HepG2 (cell line): ENCODE measurements at regions not wholly inside any gene's neighbourhood (a gene's known extent, or its start where the extent isn't known, plus 50 kb on each side); places are given as distances from the start of the nearest gene placed in this dataset.

ENCODE experiments used
- ATAC-seq: fragments of 200-7000 bp; cut with Tn5 transposase; 3 replicates; pipeline ENCODE4 v1.9.1; 2020; ENCODE audit warnings: mild to moderate bottlenecking, moderate library complexity
- BruUV-seq: library from RNA; stranded (reverse); fragments of 400-500 nt; replicated peaks from 2 replicates; lab custom pipeline; 2021; lab: Mats Ljungman, UMichigan
- CTCF ChIA-PET: fragments of 300-600 bp; formaldehyde crosslinking; extraction: SDS; loops from one replicate; lab custom pipeline; 2021; ENCODE audit warnings: low total read pairs, inconsistent platforms, low intra/inter-chr PET ratio; lab: Yijun Ruan, JAX
- POLR2A ChIA-PET: fragments of 350-600 bp; sonication (Branson Sonifier 250); formaldehyde crosslinking; loops from one replicate; lab custom pipeline; 2020; ENCODE audit warnings: antibody characterized with exemption, inconsistent platforms; lab: Yijun Ruan, JAX
- DNase-seq: peaks from one replicate; pipeline ENCODE4 v3.0.0-alpha.2; 2015; ENCODE audit warnings: low spot score
- FAIRE-seq: peaks from 3 replicates; lab custom pipeline; 2011; peaks lifted over from hg19 to GRCh38; lab: Jason Lieb, UNC
- H2AFZ ChIP-seq: one replicate; pipeline ENCODE4 v1.6.1; 2011; ENCODE audit warnings: low read length, inconsistent platforms
- H3K27ac ChIP-seq: fragments of 300-600 bp; 3 replicates; pipeline ENCODE4 v1.8.0; 2011; ENCODE audit warnings: mixed run types, mild to moderate bottlenecking, mixed read lengths, low read length, inconsistent platforms; ENCODE audit not compliant: insufficient read depth; ENCODE audit errors: extremely low read length
- H3K27me3 ChIP-seq, 2 experiments: fragments of 200-600 bp in 1 of 2; 2 replicates in 1 of 2; 3 replicates in 1 of 2; pipeline versions ENCODE4 v1.6.0 to v1.8.0; 2011; ENCODE audit warnings: low read length in 2 of 2, mild to moderate bottlenecking in 2 of 2, moderate library complexity in 2 of 2, inconsistent platforms in 1 of 2; ENCODE audit not compliant: insufficient read depth in 2 of 2, control insufficient read depth in 1 of 2
- H3K36me3 ChIP-seq, 2 experiments: fragments of 200-600 bp in 1 of 2; replicated peaks in 1 of 2; 2 replicates in 1 of 2; 3 replicates in 1 of 2; pipeline versions ENCODE4 v1.5.1 to v1.8.0; 2011; ENCODE audit warnings: low read length in 2 of 2, inconsistent platforms in 1 of 2; ENCODE audit not compliant: insufficient read depth in 2 of 2, control insufficient read depth in 1 of 2
- H3K4me1 ChIP-seq: 2 replicates; pipeline ENCODE4 v1.5.1; 2012; ENCODE audit warnings: low read length, inconsistent platforms; ENCODE audit not compliant: insufficient read depth
- H3K4me2 ChIP-seq: 2 replicates; pipeline ENCODE4 v1.6.0; 2011; ENCODE audit warnings: low read depth, low read length, inconsistent platforms
- H3K4me3 ChIP-seq, 3 experiments: fragments of 200-600 bp in 1 of 3; sonication (generic), shearing (Covaris generic) in 1 of 3; replicated peaks in 1 of 3; 2 replicates each; pipeline ENCODE4 v1.5.1; 2011 to 2016; ENCODE audit warnings: low read length in 3 of 3, inconsistent platforms in 2 of 3, low read depth in 2 of 3, mild to moderate bottlenecking in 2 of 3, control low read depth in 1 of 3, mixed read lengths in 1 of 3; ENCODE audit not compliant: insufficient read depth in 1 of 3
- H3K79me2 ChIP-seq: one replicate; pipeline ENCODE4 v1.6.1; 2011; ENCODE audit warnings: low read length, inconsistent platforms; ENCODE audit not compliant: insufficient read depth
- H3K9ac ChIP-seq: 2 replicates; pipeline ENCODE4 v1.6.0; 2011; ENCODE audit warnings: mild to moderate bottlenecking, low read depth, low read length, inconsistent platforms; ENCODE audit not compliant: insufficient read depth
- H3K9me3 ChIP-seq: 2 replicates; pipeline ENCODE4 v1.5.1; 2012; ENCODE audit warnings: mild to moderate bottlenecking, low read length
- H4K20me1 ChIP-seq: 2 replicates; pipeline ENCODE4 v1.6.0; 2011; ENCODE audit warnings: inconsistent platforms, mild to moderate bottlenecking, low read length, moderate library complexity; ENCODE audit not compliant: insufficient read depth
- ARID2 ChIP-seq: sonication (generic); formaldehyde crosslinking; IDR thresholded peaks from 2 replicates; pipeline ENCODE4 v1.8.1; 2022; ENCODE audit warnings: mild to moderate bottlenecking, missing genetic modification reagents, borderline replicate concordance
- HNF4G ChIP-seq, 2 experiments: sonication (generic) in 1 of 2; formaldehyde crosslinking in 1 of 2; IDR thresholded peaks; 2 replicates each; pipeline versions ENCODE4 v1.4.0 to v1.6.1; 2011 to 2020; ENCODE audit warnings: borderline replicate concordance in 2 of 2, low read depth in 2 of 2, mild to moderate bottlenecking in 2 of 2, low read length in 1 of 2, missing genetic modification reagents in 1 of 2, moderate library complexity in 1 of 2
- HNRNPK ChIP-seq: fragments of 200-400 bp; formaldehyde crosslinking; IDR thresholded peaks from 2 replicates; pipeline ENCODE4 v1.6.1; 2018; ENCODE audit warnings: low read length, low read depth, moderate library complexity, mild to moderate bottlenecking; ENCODE audit not compliant: poor library complexity, severe bottlenecking
- MEIS2 ChIP-seq: sonication (generic); formaldehyde crosslinking; IDR thresholded peaks from 2 replicates; pipeline ENCODE4 v1.9.0; 2021; ENCODE audit warnings: mild to moderate bottlenecking, missing genetic modification reagents
- NCOA5 ChIP-seq: sonication (generic); formaldehyde crosslinking; IDR thresholded peaks from 2 replicates; pipeline ENCODE4 v1.4.0; 2020; ENCODE audit warnings: missing genetic modification reagents
- NFE2L1 ChIP-seq: sonication (generic); formaldehyde crosslinking; IDR thresholded peaks from 2 replicates; pipeline ENCODE4 v1.4.0; 2020; ENCODE audit warnings: missing genetic modification reagents, mild to moderate bottlenecking, borderline replicate concordance
- PCBP1 ChIP-seq: fragments of 200-400 bp; formaldehyde crosslinking; IDR thresholded peaks from 2 replicates; pipeline ENCODE4 v1.6.1; 2017; ENCODE audit warnings: mild to moderate bottlenecking, low read depth, low read length, borderline replicate concordance
- SP140L ChIP-seq: sonication (generic); formaldehyde crosslinking; IDR thresholded peaks from 2 replicates; pipeline ENCODE4 v1.4.0; 2020; ENCODE audit warnings: missing genetic modification reagents, borderline replicate concordance
- ZNF207 ChIP-seq: fragments of 450-650 bp; IDR thresholded peaks from 2 replicates; pipeline ENCODE4 v1.6.1; 2016; ENCODE audit warnings: antibody characterized with exemption, borderline replicate concordance
- ZNF292 ChIP-seq: sonication (generic); formaldehyde crosslinking; IDR thresholded peaks from 2 replicates; pipeline ENCODE4 v1.8.1; 2022; ENCODE audit warnings: mild to moderate bottlenecking, low read depth, missing genetic modification reagents, borderline replicate concordance
- ZNF296 ChIP-seq: sonication (generic); formaldehyde crosslinking; conservative IDR thresholded peaks from 2 replicates; pipeline ENCODE4 v1.5.0; 2020; ENCODE audit warnings: mild to moderate bottlenecking, missing genetic modification reagents
- WGBS: methylation state at CpG from one replicate; pipeline ENCODE4 v1.1.6; 2017; ENCODE audit warnings: low lambda C conversion rate; 5-methylcytosine and 5-hydroxymethylcytosine counted together
- in situ Hi-C: cut with HindIII; loops from 2 replicates; pipeline ENCODE4 v1.10.0; 2017; ENCODE audit warnings: low pct_unique_long_range_greater_than_20kb; ENCODE audit not compliant: extremely low pct_ligation_motif_present
- intact Hi-C: fragments of 100-400 bp; cut with micrococcal nuclease; formaldehyde crosslinking; loops from one replicate; pipeline ENCODE4 v1.10.0; 2022; ENCODE audit not compliant: unreplicated experiment
- TF ChIP-seq, protein P1 (sequence below): sonication (generic); formaldehyde crosslinking; IDR thresholded peaks from 2 replicates; pipeline ENCODE4 v1.4.0; 2020; ENCODE audit warnings: missing genetic modification reagents, borderline replicate concordance
- TF ChIP-seq, protein P2 (sequence below): sonication (generic); formaldehyde crosslinking; IDR thresholded peaks from 2 replicates; pipeline ENCODE4 v1.4.0; 2020; ENCODE audit warnings: missing genetic modification reagents
- TF ChIP-seq, protein P3 (sequence below): sonication (generic); formaldehyde crosslinking; IDR thresholded peaks from 2 replicates; pipeline ENCODE4 v1.4.0; 2020; ENCODE audit warnings: missing genetic modification reagents
- TF ChIP-seq, protein P4 (sequence below): sonication (generic); formaldehyde crosslinking; IDR thresholded peaks from 2 replicates; pipeline ENCODE4 v1.8.0; 2022; ENCODE audit warnings: mild to moderate bottlenecking, missing genetic modification reagents; ENCODE audit not compliant: insufficient replicate concordance

DNA sequence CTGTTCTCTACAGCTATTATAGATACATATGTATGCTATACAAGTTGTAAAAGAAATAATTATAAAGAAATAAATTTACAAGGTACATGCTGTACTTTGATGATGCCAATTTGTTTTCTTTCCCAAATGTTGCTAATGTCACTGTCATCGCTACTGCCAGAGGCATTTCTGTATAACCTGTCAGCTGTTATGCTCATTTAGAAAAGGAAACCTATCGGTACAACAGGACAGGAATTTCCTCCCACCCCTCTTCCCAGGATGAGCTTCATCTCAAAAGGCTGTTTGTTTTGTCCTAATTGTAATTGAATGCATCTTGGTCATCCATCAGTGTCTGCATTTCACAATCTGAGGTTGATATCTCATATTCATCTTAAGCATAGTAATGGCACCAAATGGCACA lies 975.7 kb downstream of the TTLL7 start (continued):
- TF ChIP-seq, protein P1, sequence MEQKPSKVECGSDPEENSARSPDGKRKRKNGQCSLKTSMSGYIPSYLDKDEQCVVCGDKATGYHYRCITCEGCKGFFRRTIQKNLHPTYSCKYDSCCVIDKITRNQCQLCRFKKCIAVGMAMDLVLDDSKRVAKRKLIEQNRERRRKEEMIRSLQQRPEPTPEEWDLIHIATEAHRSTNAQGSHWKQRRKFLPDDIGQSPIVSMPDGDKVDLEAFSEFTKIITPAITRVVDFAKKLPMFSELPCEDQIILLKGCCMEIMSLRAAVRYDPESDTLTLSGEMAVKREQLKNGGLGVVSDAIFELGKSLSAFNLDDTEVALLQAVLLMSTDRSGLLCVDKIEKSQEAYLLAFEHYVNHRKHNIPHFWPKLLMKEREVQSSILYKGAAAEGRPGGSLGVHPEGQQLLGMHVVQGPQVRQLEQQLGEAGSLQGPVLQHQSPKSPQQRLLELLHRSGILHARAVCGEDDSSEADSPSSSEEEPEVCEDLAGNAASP = no peak

DNA sequence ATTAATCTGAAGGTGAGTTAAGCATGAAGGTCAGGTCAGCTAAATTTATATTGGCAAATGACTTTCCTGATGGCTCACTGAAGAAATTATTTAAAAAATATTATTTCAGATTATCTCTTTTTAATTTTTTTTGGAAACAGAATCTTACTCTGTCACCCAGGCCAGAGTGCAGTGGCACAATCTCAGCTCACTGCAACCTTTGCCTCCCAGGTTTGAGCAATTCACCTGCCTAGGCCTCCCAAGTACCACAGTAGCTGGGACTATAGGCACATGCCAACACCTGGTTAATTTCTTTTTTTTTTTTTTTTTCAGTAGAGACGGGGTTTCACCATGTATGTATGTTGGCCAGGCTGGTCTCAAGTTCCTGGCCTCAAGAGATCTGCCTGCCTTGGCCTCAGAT lies 976.7 kb downstream of the TTLL7 start:
- FAIRE-seq = no peak

More for the DNA sequence above, 976.7 kb downstream of the TTLL7 start:
- Histone ChIP-seq H3K79me2 (no peaks in the 10 kb centered on the region), H3K36me3 (no peaks in the 10 kb centered on the region), H3K27ac (no peak overlapping the region), H3K27me3 (no peaks in the 10 kb centered on the region), H3K4me2 (no peak overlapping the region), H3K4me3 (no peak overlapping the region), H3K9ac (no peak overlapping the region), H3K9me3 (peaks cover 85% of the 10 kb centered on the region), H4K20me1 (no peaks in the 10 kb centered on the region), H3K4me1 (no peaks in the 10 kb centered on the region), H2AFZ (no peak overlapping the region)
- POLR2A ChIA-PET = no interaction called here
- intact Hi-C loops (no loop called here), in situ Hi-C loops (no loop called here)
- ATAC-seq (no peak), DNase-seq (no peak)
- BruUV-seq = no TSS peak
- TF ChIP-seq, protein P2, sequence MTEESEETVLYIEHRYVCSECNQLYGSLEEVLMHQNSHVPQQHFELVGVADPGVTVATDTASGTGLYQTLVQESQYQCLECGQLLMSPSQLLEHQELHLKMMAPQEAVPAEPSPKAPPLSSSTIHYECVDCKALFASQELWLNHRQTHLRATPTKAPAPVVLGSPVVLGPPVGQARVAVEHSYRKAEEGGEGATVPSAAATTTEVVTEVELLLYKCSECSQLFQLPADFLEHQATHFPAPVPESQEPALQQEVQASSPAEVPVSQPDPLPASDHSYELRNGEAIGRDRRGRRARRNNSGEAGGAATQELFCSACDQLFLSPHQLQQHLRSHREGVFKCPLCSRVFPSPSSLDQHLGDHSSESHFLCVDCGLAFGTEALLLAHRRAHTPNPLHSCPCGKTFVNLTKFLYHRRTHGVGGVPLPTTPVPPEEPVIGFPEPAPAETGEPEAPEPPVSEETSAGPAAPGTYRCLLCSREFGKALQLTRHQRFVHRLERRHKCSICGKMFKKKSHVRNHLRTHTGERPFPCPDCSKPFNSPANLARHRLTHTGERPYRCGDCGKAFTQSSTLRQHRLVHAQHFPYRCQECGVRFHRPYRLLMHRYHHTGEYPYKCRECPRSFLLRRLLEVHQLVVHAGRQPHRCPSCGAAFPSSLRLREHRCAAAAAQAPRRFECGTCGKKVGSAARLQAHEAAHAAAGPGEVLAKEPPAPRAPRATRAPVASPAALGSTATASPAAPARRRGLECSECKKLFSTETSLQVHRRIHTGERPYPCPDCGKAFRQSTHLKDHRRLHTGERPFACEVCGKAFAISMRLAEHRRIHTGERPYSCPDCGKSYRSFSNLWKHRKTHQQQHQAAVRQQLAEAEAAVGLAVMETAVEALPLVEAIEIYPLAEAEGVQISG (CRISPR knock-in tag) = no peak
- TF ChIP-seq MEIS2 (CRISPR knock-in tag) (no peak), SP140L (CRISPR knock-in tag) (no peak), NCOA5 (CRISPR knock-in tag) (no peak), NFE2L1 (CRISPR knock-in tag) (no peak), ARID2 (no peak), PCBP1 (no peak), ZNF296 (no peak), ZNF207 (no peak), HNF4G (IDR thresholded peaks at IDR 0.05; ENCODE audit: borderline replicate concordance, low read depth, low read length) (no peak), HNF4G (CRISPR knock-in tag; IDR thresholded peaks at IDR 0.05; ENCODE audit: borderline replicate concordance, low read depth) (no peak), ZNF292 (CRISPR knock-in tag) (no peak), HNRNPK (no peak)
- TF ChIP-seq, protein P3, sequence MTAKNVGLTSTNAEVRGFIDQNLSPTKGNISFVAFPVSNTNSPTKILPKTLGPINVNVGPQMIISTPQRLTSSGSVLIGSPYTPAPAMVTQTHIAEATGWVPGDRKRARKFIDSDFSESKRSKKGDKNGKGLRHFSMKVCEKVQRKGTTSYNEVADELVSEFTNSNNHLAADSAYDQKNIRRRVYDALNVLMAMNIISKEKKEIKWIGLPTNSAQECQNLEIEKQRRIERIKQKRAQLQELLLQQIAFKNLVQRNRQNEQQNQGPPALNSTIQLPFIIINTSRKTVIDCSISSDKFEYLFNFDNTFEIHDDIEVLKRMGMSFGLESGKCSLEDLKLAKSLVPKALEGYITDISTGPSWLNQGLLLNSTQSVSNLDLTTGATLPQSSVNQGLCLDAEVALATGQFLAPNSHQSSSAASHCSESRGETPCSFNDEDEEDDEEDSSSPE (CRISPR knock-in tag) = no peak
- TF ChIP-seq, protein P4, sequence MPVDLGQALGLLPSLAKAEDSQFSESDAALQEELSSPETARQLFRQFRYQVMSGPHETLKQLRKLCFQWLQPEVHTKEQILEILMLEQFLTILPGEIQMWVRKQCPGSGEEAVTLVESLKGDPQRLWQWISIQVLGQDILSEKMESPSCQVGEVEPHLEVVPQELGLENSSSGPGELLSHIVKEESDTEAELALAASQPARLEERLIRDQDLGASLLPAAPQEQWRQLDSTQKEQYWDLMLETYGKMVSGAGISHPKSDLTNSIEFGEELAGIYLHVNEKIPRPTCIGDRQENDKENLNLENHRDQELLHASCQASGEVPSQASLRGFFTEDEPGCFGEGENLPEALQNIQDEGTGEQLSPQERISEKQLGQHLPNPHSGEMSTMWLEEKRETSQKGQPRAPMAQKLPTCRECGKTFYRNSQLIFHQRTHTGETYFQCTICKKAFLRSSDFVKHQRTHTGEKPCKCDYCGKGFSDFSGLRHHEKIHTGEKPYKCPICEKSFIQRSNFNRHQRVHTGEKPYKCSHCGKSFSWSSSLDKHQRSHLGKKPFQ (CRISPR knock-in tag) = no peak
- WGBS = 0% methylated on average over 1 of the region's 1 CpG
- CTCF ChIA-PET = no interaction called here
